H54 (cell line): ENCODE measurements at regions not wholly inside any gene's neighbourhood (a gene's known extent, or its start where the extent isn't known, plus 50 kb on each side); places are given as distances from the start of the nearest gene placed in this dataset.

ENCODE experiments used
- DNase-seq: peaks from one replicate; pipeline ENCODE4 v3.0.0; 2011; ENCODE audit warnings: low spot score, mixed read lengths; ENCODE audit not compliant: insufficient read length
- FAIRE-seq: peaks from 3 replicates; lab custom pipeline; 2011; peaks lifted over from hg19 to GRCh38; lab: Jason Lieb, UNC
- POLR2A ChIP-seq: IDR thresholded peaks from 2 replicates; pipeline ENCODE4 v1.6.1; 2011; ENCODE audit warnings: low read depth, mild to moderate bottlenecking, low read length

- DNase-seq, result no peak
- no peak for FAIRE-seq
- TF ChIP-seq POLR2A, result no peak
Observed at GRCh38 chr7:110564246-110564645, 526.7 kb upstream of the LRRN3 start.

GRCh38 chr7:110568388-110568787, 522.5 kb upstream of the LRRN3 start:
- no peak for FAIRE-seq
- TF ChIP-seq POLR2A, result no peak

GRCh38 chr7:110568932-110569331, 522.0 kb upstream of the LRRN3 start:
- TF ChIP-seq POLR2A, result no peak
- no peak for FAIRE-seq
- no peak for DNase-seq

More at GRCh38 chr7:110568388-110568787, 522.5 kb upstream of the LRRN3 start:
- DNase-seq, result no peak

GRCh38 chr7:110569486-110570205, 521.3 kb upstream of the LRRN3 start:
- FAIRE-seq (peak; percentile 70), DNase-seq (no peak)
- TF ChIP-seq POLR2A, result no peak

- DNase-seq, result peak; percentile 8
- TF ChIP-seq POLR2A, result no peak
- peak; percentile 98 for FAIRE-seq
Observed at GRCh38 chr7:110573862-110574528, 516.9 kb upstream of the LRRN3 start.

GRCh38 chr7:110587294-110587693, 503.6 kb upstream of the LRRN3 start:
- no peak for DNase-seq
- TF ChIP-seq POLR2A, result no peak

GRCh38 chr7:110590415-110590814, 500.5 kb upstream of the LRRN3 start:
- DNase-seq (peak; percentile 48), FAIRE-seq (peak; percentile 100)
- no peak for TF ChIP-seq POLR2A

More at GRCh38 chr7:110587294-110587693, 503.6 kb upstream of the LRRN3 start:
- no peak for FAIRE-seq

GRCh38 chr7:110591341-110591740, 499.6 kb upstream of the LRRN3 start:
- FAIRE-seq, result peak; percentile 30
- no peak for TF ChIP-seq POLR2A

GRCh38 chr7:110592557-110592956, 498.4 kb upstream of the LRRN3 start:
- no peak for TF ChIP-seq POLR2A
- FAIRE-seq (peak; percentile 52), DNase-seq (no peak)

More at GRCh38 chr7:110591341-110591740, 499.6 kb upstream of the LRRN3 start:
- no peak for DNase-seq

- FAIRE-seq (no peak), DNase-seq (no peak)
- TF ChIP-seq POLR2A, result no peak
Observed at GRCh38 chr7:110593355-110593754, 497.6 kb upstream of the LRRN3 start.

GRCh38 chr7:110595694-110596093, 495.2 kb upstream of the LRRN3 start:
- TF ChIP-seq POLR2A, result no peak
- FAIRE-seq (peak; percentile 33), DNase-seq (no peak)

GRCh38 chr7:110600956-110601355, 490.0 kb upstream of the LRRN3 start:
- DNase-seq (no peak), FAIRE-seq (no peak)
- no peak for TF ChIP-seq POLR2A

- DNase-seq (no peak), FAIRE-seq (no peak)
- no peak for TF ChIP-seq POLR2A
Observed at GRCh38 chr7:110601710-110602109, 489.2 kb upstream of the LRRN3 start.

GRCh38 chr7:110604206-110604605, 486.7 kb upstream of the LRRN3 start:
- no peak for FAIRE-seq
- DNase-seq, result no peak
- TF ChIP-seq POLR2A, result no peak

GRCh38 chr7:110604885-110605284, 486.0 kb upstream of the LRRN3 start:
- DNase-seq (no peak), FAIRE-seq (no peak)
- TF ChIP-seq POLR2A, result no peak
